ENCODE measurements at regions not wholly inside any gene's neighbourhood (a gene's known extent, or its start where the extent isn't known, plus 50 kb on each side); places are given as distances from the start of the nearest gene placed in this dataset.

DNA sequence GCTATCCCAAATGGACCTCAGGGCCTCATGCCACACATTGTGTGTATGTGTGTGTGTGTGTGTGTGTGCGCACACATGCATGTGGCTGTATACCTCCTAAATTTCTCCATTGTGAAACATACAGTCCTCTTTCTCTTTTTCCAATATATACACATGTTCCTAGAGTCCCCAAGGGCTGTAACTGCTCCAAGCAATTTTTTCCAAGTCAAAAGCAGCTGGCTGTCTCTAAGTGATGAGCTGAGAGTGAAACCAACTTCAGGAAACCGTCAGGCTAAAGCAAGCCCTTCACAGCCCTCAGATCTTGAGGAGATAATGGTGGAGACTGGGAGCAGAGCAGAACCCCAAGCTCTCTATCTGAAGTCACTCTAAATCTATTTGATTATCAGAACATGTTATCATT lies 496.1 kb upstream of the DIPK2B start:
- TF ChIP-seq RAD21 (IDR thresholded peaks at IDR 0.05; ENCODE audit: low read length) (no peak), CEBPB (IDR thresholded peaks at IDR 0.05; ENCODE audit: low read depth, low read length) (no peak), FOS (IDR thresholded peaks at IDR 0.05; ENCODE audit: low read depth, low read length) (no peak), MXI1 (IDR thresholded peaks at IDR 0.05; ENCODE audit: borderline replicate concordance, low read depth, low read length) (no peak)
- TF ChIP-seq, protein P1, sequence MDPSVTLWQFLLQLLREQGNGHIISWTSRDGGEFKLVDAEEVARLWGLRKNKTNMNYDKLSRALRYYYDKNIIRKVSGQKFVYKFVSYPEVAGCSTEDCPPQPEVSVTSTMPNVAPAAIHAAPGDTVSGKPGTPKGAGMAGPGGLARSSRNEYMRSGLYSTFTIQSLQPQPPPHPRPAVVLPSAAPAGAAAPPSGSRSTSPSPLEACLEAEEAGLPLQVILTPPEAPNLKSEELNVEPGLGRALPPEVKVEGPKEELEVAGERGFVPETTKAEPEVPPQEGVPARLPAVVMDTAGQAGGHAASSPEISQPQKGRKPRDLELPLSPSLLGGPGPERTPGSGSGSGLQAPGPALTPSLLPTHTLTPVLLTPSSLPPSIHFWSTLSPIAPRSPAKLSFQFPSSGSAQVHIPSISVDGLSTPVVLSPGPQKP (IDR thresholded peaks at IDR 0.05; ENCODE audit: borderline replicate concordance, low read depth, low read length): no peak
- TF ChIP-seq, protein P2, sequence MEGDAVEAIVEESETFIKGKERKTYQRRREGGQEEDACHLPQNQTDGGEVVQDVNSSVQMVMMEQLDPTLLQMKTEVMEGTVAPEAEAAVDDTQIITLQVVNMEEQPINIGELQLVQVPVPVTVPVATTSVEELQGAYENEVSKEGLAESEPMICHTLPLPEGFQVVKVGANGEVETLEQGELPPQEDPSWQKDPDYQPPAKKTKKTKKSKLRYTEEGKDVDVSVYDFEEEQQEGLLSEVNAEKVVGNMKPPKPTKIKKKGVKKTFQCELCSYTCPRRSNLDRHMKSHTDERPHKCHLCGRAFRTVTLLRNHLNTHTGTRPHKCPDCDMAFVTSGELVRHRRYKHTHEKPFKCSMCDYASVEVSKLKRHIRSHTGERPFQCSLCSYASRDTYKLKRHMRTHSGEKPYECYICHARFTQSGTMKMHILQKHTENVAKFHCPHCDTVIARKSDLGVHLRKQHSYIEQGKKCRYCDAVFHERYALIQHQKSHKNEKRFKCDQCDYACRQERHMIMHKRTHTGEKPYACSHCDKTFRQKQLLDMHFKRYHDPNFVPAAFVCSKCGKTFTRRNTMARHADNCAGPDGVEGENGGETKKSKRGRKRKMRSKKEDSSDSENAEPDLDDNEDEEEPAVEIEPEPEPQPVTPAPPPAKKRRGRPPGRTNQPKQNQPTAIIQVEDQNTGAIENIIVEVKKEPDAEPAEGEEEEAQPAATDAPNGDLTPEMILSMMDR (conservative IDR thresholded peaks at IDR 0.05; ENCODE audit: low read depth, low read length): no peak

Measured in IMR-90 (cell line).